ENCODE measurements at regions not wholly inside any gene's neighbourhood (a gene's known extent, or its start where the extent isn't known, plus 50 kb on each side); places are given as distances from the start of the nearest gene placed in this dataset.

- Mint-ChIP-seq H3K27me3 (ENCODE audit: unreplicated experiment) (no peaks in the 10 kb centered on the region), H3K4me3 (ENCODE audit: unreplicated experiment) (no peak overlapping the region)
Observed at GRCh38 chr4:178457286-178457685, 1015.0 kb upstream of the AGA start.

GRCh38 chr4:178462710-178463109 is 1020.5 kb upstream of the AGA start:
- H3K36me3 Mint-ChIP-seq (ENCODE audit: unreplicated experiment) = no peaks in the 10 kb centered on the region
- H3K4me1 Mint-ChIP-seq (ENCODE audit: unreplicated experiment) = no peaks in the 10 kb centered on the region
- no peak for TF ChIP-seq CTCF (IDR thresholded peaks at IDR 0.05)
- H3K27me3 Mint-ChIP-seq (ENCODE audit: unreplicated experiment) = no peaks in the 10 kb centered on the region
- H3K27ac Mint-ChIP-seq (ENCODE audit: unreplicated experiment) = no peak overlapping the region
- no peak overlapping the region for H3K4me3 Mint-ChIP-seq (ENCODE audit: unreplicated experiment)
- DNase-seq (ENCODE audit: extremely low spot score, unreplicated experiment) = no peak
- peaks cover 8% of the 10 kb centered on the region for H3K9me3 Mint-ChIP-seq (ENCODE audit: unreplicated experiment)

More at GRCh38 chr4:178457286-178457685, 1015.0 kb upstream of the AGA start:
- DNase-seq (ENCODE audit: extremely low spot score, unreplicated experiment) = no peak
- H3K36me3 Mint-ChIP-seq (ENCODE audit: unreplicated experiment) = no peaks in the 10 kb centered on the region
- no peak for TF ChIP-seq CTCF (IDR thresholded peaks at IDR 0.05)
- H3K9me3 Mint-ChIP-seq (ENCODE audit: unreplicated experiment) = peaks cover 12% of the 10 kb centered on the region
- no peak overlapping the region for H3K27ac Mint-ChIP-seq (ENCODE audit: unreplicated experiment)
- H3K4me1 Mint-ChIP-seq (ENCODE audit: unreplicated experiment) = no peaks in the 10 kb centered on the region

- no peak overlapping the region for H3K4me3 Mint-ChIP-seq (ENCODE audit: unreplicated experiment)
- no peaks in the 10 kb centered on the region for H3K36me3 Mint-ChIP-seq (ENCODE audit: unreplicated experiment)
- no peaks in the 10 kb centered on the region for H3K4me1 Mint-ChIP-seq (ENCODE audit: unreplicated experiment)
- DNase-seq (ENCODE audit: extremely low spot score, unreplicated experiment) = no peak
- no peak for TF ChIP-seq CTCF (IDR thresholded peaks at IDR 0.05)
- peaks cover 3% of the 10 kb centered on the region for H3K9me3 Mint-ChIP-seq (ENCODE audit: unreplicated experiment)
- H3K27me3 Mint-ChIP-seq (ENCODE audit: unreplicated experiment) = no peaks in the 10 kb centered on the region
- no peak overlapping the region for H3K27ac Mint-ChIP-seq (ENCODE audit: unreplicated experiment)
Observed at GRCh38 chr4:178463747-178464146, 1021.5 kb upstream of the AGA start.

GRCh38 chr4:178470996-178471784 is 1029.0 kb upstream of the AGA start:
- H3K27me3 Mint-ChIP-seq (ENCODE audit: unreplicated experiment) = no peaks in the 10 kb centered on the region
- H3K4me1 Mint-ChIP-seq (ENCODE audit: unreplicated experiment) = no peaks in the 10 kb centered on the region
- no peak for TF ChIP-seq CTCF (IDR thresholded peaks at IDR 0.05)
- no peak for DNase-seq (ENCODE audit: extremely low spot score, unreplicated experiment)
- H3K27ac Mint-ChIP-seq (ENCODE audit: unreplicated experiment) = no peak overlapping the region
- H3K36me3 Mint-ChIP-seq (ENCODE audit: unreplicated experiment) = no peaks in the 10 kb centered on the region
- H3K4me3 Mint-ChIP-seq (ENCODE audit: unreplicated experiment) = no peak overlapping the region
- H3K9me3 Mint-ChIP-seq (ENCODE audit: unreplicated experiment) = no peaks in the 10 kb centered on the region

GRCh38 chr4:178471994-178472393 is 1029.8 kb upstream of the AGA start:
- Mint-ChIP-seq H3K36me3 (ENCODE audit: unreplicated experiment) (no peaks in the 10 kb centered on the region), H3K9me3 (ENCODE audit: unreplicated experiment) (no peaks in the 10 kb centered on the region), H3K27ac (ENCODE audit: unreplicated experiment) (no peak overlapping the region), H3K4me1 (ENCODE audit: unreplicated experiment) (no peaks in the 10 kb centered on the region), H3K27me3 (ENCODE audit: unreplicated experiment) (no peaks in the 10 kb centered on the region), H3K4me3 (ENCODE audit: unreplicated experiment) (no peak overlapping the region)
- TF ChIP-seq CTCF (IDR thresholded peaks at IDR 0.05) = no peak
- no peak for DNase-seq (ENCODE audit: extremely low spot score, unreplicated experiment)

All from osteocyte (in vitro differentiated cells).